WERI-Rb-1 (cell line): ENCODE measurements at regions not wholly inside any gene's neighbourhood (a gene's known extent, or its start where the extent isn't known, plus 50 kb on each side); places are given as distances from the start of the nearest gene placed in this dataset.

ENCODE experiments used
- DNase-seq: peaks from one replicate; pipeline ENCODE4 v3.0.0-alpha.2; 2020
- H3K27ac ChIP-seq: fragments of 250-450 bp; sonication (Bioruptor Pico); 2 replicates; pipeline ENCODE4 v1.5.1; 2020; ENCODE audit warnings: mild to moderate bottlenecking, moderate library complexity
- H3K27me3 ChIP-seq: fragments of 250-450 bp; sonication (Bioruptor Pico); 2 replicates; pipeline ENCODE4 v1.5.1; 2021; ENCODE audit warnings: mild to moderate bottlenecking, low read depth, moderate library complexity; ENCODE audit not compliant: insufficient read depth, severe bottlenecking
- H3K36me3 ChIP-seq: fragments of 250-450 bp; sonication (Bioruptor Pico); 2 replicates; pipeline ENCODE4 v1.5.1; 2020; ENCODE audit warnings: mild to moderate bottlenecking, moderate library complexity
- H3K4me3 ChIP-seq: 2 replicates; pipeline ENCODE4 v1.5.1; 2011; ENCODE audit warnings: low read depth, mild to moderate bottlenecking, control low read depth, low read length
- H3K9me3 ChIP-seq: fragments of 250-450 bp; sonication (Bioruptor Pico); 2 replicates; pipeline ENCODE4 v1.5.1; 2021; ENCODE audit warnings: mild to moderate bottlenecking, moderate library complexity; ENCODE audit not compliant: severe bottlenecking
- TF ChIP-seq, protein P1 (sequence below): IDR thresholded peaks from 2 replicates; pipeline ENCODE4 v1.5.1; 2011; ENCODE audit warnings: low read depth, mild to moderate bottlenecking, control low read depth, inconsistent platforms, low read length

DNA sequence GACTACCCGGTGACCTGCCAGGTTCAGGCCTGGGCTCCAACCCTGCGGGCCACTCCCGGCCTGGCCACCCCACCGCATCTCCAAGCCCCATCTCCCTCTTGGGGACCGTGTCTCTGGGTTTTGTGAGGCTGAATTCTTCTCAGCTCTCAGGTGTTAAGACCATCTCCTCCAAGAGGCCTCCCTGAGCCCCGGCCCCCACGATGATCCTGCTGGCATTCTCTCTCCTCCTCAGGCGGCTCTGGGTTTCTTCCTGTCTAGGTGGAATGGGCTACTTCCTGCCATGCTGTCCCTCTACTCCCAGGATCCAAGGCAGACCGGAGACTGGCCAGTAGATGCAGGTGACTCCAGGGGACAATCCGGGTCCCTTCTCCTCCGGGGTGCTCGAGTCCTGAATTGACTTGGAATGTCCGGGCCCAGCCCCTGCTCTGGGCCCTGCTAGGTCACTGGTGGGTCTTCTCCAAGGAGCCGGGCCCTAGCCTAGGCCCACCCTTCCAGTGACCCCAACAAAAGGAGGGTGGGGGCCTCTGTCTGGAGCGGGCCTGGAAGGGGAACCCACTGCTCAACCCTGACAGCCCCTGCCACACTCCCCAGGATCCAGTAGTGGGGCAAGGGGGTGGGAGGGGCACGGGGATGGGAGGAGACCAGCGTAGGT is 219.8 kb downstream of the C9orf50 start:
- Histone ChIP-seq H3K4me3 (no peak overlapping the region), H3K27ac (peak overlapping the region; percentile 7; the same call in 1 of the 2 replicates), H3K27me3 (no peaks in the 10 kb centered on the region), H3K36me3 (no peaks in the 10 kb centered on the region), H3K9me3 (no peaks in the 10 kb centered on the region)
- TF ChIP-seq, protein P1, sequence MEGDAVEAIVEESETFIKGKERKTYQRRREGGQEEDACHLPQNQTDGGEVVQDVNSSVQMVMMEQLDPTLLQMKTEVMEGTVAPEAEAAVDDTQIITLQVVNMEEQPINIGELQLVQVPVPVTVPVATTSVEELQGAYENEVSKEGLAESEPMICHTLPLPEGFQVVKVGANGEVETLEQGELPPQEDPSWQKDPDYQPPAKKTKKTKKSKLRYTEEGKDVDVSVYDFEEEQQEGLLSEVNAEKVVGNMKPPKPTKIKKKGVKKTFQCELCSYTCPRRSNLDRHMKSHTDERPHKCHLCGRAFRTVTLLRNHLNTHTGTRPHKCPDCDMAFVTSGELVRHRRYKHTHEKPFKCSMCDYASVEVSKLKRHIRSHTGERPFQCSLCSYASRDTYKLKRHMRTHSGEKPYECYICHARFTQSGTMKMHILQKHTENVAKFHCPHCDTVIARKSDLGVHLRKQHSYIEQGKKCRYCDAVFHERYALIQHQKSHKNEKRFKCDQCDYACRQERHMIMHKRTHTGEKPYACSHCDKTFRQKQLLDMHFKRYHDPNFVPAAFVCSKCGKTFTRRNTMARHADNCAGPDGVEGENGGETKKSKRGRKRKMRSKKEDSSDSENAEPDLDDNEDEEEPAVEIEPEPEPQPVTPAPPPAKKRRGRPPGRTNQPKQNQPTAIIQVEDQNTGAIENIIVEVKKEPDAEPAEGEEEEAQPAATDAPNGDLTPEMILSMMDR: no peak
- DNase-seq: no peak

DNA sequence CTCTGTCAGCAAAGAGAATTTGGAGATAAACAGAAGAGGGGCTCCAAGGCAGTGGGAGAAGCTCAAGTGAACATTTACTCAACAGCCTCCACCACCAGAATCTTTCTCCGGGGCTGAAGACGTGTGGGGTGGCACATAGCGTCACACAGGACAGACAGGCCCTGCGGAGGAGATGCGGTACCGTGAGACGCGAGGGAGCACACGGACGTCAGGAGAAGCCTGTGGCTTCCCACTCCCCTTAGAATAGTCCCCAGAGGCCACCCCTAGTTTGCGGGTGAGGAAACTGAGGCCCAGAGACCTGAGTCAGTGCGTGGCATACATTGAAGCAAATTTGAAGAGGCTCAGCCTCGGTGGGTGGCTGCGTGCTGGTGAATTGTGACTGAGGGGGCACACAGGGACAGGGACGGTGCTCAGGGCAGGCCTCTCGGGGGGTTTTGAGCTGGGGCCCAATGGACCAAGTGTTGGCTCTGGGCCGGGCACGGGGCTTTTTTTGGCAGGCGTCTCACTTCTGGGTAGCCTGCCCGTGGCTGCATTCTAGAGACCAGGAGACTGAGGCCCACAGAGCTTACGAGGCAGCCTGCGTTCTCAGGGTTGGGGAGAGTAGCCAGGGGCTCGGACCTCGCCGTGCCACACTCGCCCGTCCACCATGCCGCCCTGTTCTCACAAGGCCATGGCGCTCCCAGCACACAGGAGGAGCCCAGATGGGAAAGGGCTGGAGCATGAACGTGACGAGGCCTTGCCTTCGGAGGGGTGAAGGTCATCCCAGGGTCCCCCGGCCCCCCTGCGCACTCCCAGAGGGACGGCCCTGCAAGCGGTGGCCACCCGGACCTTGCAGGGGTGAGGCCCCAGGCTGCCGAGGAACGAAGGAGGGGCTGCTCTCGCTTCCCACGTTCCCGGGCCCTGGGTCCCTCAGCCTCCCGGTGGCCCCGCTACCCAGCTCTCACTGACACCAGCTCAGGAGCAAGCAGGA is 220.6 kb downstream of the C9orf50 start:
- Histone ChIP-seq H3K36me3 (no peaks in the 10 kb centered on the region), H3K27me3 (no peaks in the 10 kb centered on the region), H3K4me3 (no peak overlapping the region), H3K27ac (peak overlapping the region; percentile 7; the same call in 1 of the 2 replicates), H3K9me3 (no peaks in the 10 kb centered on the region)
- DNase-seq: no peak
- TF ChIP-seq, protein P1: no peak

DNA sequence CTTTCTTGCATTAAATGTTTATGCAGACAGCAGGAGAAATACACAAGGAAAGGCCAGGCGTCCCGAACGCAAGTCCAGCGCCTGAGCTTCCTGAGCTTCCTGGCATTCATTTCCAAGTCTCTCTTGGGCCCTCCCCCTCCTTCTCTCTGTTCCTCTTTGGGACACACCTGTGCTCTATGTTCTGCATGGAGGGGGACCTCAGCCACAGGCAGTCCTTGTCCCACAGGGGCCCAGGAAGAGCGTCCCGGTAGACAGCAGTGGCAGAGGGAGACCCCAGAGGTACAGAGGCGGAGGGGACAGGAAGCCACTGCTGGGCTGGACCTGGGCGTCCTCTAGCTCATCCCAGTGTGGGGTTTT is 221.3 kb downstream of the C9orf50 start:
- Histone ChIP-seq H3K27ac (no peak overlapping the region), H3K27me3 (no peaks in the 10 kb centered on the region), H3K36me3 (no peaks in the 10 kb centered on the region), H3K9me3 (no peaks in the 10 kb centered on the region), H3K4me3 (no peak overlapping the region)
- TF ChIP-seq, protein P1: no peak
- DNase-seq: no peak

DNA sequence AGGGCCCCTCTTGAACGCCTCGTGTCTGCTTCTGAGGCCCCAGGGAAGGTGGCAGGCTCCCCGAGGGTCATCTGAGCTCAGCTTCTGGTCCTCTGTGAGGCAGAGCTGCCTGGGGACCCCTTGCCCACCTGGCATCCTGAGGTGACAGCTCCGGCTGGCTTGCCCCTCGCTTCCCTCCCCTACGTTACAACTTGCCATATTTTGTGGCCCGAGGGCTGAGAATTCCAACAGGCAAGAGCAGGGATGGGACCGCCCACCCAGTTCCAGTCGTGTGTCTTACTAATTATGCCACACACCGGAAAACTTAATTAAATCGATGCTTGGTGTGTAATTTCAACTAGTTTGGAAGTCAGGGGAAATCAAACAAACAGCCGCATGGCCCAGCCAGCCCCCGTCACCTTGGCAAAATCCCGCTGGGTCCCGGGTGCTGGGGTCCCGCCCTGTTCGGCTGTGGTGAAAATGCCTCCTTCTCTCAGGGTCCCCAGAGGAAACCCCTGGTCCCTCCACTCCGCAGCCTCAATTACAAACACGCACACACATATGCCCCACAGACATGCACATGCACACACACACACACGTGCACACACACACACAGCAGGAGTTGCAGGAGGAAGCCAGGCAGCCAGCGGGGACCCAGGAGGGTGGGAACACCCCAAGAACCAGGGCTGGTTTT is 221.0 kb upstream of the IER5L start:
- no peaks in the 10 kb centered on the region for H3K27me3 ChIP-seq
- DNase-seq: no peak
- no peak overlapping the region for H3K4me3 ChIP-seq
- TF ChIP-seq, protein P1: no peak
- H3K9me3 ChIP-seq: no peaks in the 10 kb centered on the region
- H3K27ac ChIP-seq: peak overlapping the region; percentile 16; the same call in 1 of the 2 replicates
- no peaks in the 10 kb centered on the region for H3K36me3 ChIP-seq

DNA sequence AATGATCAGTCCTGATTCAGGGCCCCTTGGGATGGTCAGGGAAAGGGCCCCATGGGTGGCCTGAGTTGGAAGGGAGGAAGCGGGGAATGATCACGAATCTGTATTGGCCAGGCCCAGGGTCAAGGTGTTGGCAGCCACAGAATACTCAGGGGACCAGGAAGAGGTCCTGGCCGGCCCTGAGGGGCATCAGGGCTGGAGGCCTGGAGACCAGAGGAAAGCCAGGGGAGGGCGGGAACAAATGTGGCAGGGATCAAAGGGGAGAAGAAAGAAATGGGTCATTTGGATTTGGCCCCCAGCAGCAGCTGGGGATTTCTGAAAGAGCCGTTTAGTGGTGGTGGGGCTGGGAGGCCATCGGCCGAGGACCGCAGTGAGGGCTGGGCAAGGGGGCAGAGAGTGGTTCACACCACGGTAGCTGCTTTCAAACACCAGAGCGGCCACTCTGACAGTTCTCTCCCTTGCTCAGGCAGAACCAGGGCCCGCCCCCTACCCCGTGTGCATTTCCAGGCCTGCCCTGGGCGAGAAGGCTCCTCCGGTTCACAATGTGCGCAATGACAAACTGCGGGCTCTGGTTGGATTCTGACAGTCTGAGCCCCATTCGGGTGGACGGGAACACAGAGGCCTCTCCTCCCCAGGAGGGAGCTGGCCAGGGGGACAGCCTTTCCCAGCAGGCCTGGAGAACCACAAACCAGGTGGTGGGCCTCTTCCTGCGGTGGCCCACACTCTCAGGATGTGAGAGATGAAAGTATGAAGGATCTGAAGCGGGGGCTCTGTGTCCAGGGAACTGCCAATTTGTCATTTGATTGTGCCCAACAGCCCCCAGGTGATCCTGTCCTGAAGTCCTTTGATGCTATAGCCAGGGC is 220.3 kb upstream of the IER5L start:
- Histone ChIP-seq H3K4me3 (no peak overlapping the region), H3K27me3 (no peaks in the 10 kb centered on the region), H3K36me3 (no peaks in the 10 kb centered on the region), H3K27ac (peak overlapping the region; percentile 16; the same call in 1 of the 2 replicates), H3K9me3 (no peaks in the 10 kb centered on the region)
- TF ChIP-seq, protein P1: no peak
- DNase-seq: no peak
